ENCODE measurements at regions not wholly inside any gene's neighbourhood (a gene's known extent, or its start where the extent isn't known, plus 50 kb on each side); places are given as distances from the start of the nearest gene placed in this dataset.

DNA sequence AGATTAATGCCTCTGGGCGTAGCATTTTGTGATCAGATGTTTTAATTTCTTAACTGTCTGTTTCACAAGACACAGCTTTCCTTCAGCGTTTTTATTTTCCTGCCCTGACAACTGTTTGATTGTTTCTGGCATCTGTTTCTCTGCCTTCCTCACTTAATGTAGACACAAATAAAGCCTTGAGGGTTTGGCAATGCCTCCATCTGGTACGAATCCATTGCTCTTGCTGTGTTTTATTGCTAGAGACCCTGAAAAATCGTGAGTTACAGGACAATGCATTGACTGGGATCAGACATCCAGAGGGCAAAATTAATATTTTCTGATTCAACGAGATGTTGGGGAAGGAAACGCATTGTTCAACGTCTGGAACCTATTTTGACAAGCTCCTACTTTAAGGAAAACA, 363.5 kb downstream of the MRPL39 start:
- TF ChIP-seq POLR2AphosphoS5 (IDR thresholded peaks at IDR 0.05; ENCODE audit: borderline replicate concordance, low read depth, low read length) (no peak; the same call in 1 of the 2 replicates), EZH2 (IDR thresholded peaks at IDR 0.05) (no peak)

Measured in SK-N-MC (cell line).